HG02970 (cell line): ENCODE measurements at regions not wholly inside any gene's neighbourhood (a gene's known extent, or its start where the extent isn't known, plus 50 kb on each side); places are given as distances from the start of the nearest gene placed in this dataset.
"Not testable (repeated sequence)": the region's sequence is repeated elsewhere in the genome, so short reads cannot be mapped to it uniquely, and the experiment has no call there.

Experiments
- ATAC-seq: cut with Tn5 transposase; IDR thresholded peaks from one replicate; pipeline ENCODE4 v1.9.1; 2021; ENCODE audit warnings: mild to moderate bottlenecking, moderate library complexity, moderate number of reproducible peaks; ENCODE audit not compliant: unreplicated experiment, low FRiP score

- ATAC-seq, result no peak
Observed at GRCh38 chr4:96383349-96383748, 543.5 kb downstream of the PDHA2 start.

GRCh38 chr4:96389770-96390169 is 549.9 kb downstream of the PDHA2 start:
- no peak for ATAC-seq

- no peak for ATAC-seq
Observed at GRCh38 chr4:96390404-96390803, 550.5 kb downstream of the PDHA2 start.

GRCh38 chr4:96395747-96396146 is 555.9 kb downstream of the PDHA2 start:
- ATAC-seq, result no peak

- no peak for ATAC-seq
Observed at GRCh38 chr4:96406742-96407141, 566.8 kb downstream of the PDHA2 start.

GRCh38 chr4:96407225-96407624 is 567.3 kb downstream of the PDHA2 start:
- ATAC-seq, result no peak

- ATAC-seq, result no peak
Observed at GRCh38 chr4:96407738-96408463, 568.0 kb downstream of the PDHA2 start.

- not testable (repeated sequence) for ATAC-seq
Observed at GRCh38 chr4:96414853-96415252, 575.0 kb downstream of the PDHA2 start.

- ATAC-seq, result no peak
Observed at GRCh38 chr4:96429657-96430056, 589.8 kb downstream of the PDHA2 start.

GRCh38 chr4:96431094-96431493 is 591.2 kb downstream of the PDHA2 start:
- no peak for ATAC-seq

GRCh38 chr4:96448315-96448872 is 608.5 kb downstream of the PDHA2 start:
- no peak for ATAC-seq

- no peak for ATAC-seq
Observed at GRCh38 chr4:96455045-96455720, 615.3 kb downstream of the PDHA2 start.

GRCh38 chr4:96458031-96458430 is 618.1 kb downstream of the PDHA2 start:
- not testable (repeated sequence) for ATAC-seq

- no peak for ATAC-seq
Observed at GRCh38 chr4:96459105-96459504, 619.2 kb downstream of the PDHA2 start.

GRCh38 chr4:96465834-96466233 is 625.9 kb downstream of the PDHA2 start:
- no peak for ATAC-seq

GRCh38 chr4:96471956-96472867 is 632.3 kb downstream of the PDHA2 start:
- ATAC-seq, result no peak

- no peak for ATAC-seq
Observed at GRCh38 chr4:96473246-96473645, 633.4 kb downstream of the PDHA2 start.

- ATAC-seq, result no peak
Observed at GRCh38 chr4:96483308-96484030, 643.6 kb downstream of the PDHA2 start.

- ATAC-seq, result no peak
Observed at GRCh38 chr4:96486563-96486962, 646.7 kb downstream of the PDHA2 start.

GRCh38 chr4:96497621-96498020 is 657.7 kb downstream of the PDHA2 start:
- ATAC-seq, result no peak
